NCI-H2171 treated with DMSO at 0.1 percent for 48 hours (cell line): ENCODE measurements at regions not wholly inside any gene's neighbourhood (a gene's known extent, or its start where the extent isn't known, plus 50 kb on each side); places are given as distances from the start of the nearest gene placed in this dataset.
"Not testable (repeated sequence)": the region's sequence is repeated elsewhere in the genome, so short reads cannot be mapped to it uniquely, and the experiment has no call there.

ENCODE experiments used
- DNase-seq: peaks from one replicate; lab custom pipeline; 2025; lab: John Stamatoyannopoulos, UW

- not testable (repeated sequence) for DNase-seq
These were observed 66.2 kb downstream of the SYT15 start for GRCh38 chr10:46645110-46645509.

GRCh38 chr10:46646132-46646531 lies 67.2 kb downstream of the SYT15 start:
- not testable (repeated sequence) for DNase-seq

DNA sequence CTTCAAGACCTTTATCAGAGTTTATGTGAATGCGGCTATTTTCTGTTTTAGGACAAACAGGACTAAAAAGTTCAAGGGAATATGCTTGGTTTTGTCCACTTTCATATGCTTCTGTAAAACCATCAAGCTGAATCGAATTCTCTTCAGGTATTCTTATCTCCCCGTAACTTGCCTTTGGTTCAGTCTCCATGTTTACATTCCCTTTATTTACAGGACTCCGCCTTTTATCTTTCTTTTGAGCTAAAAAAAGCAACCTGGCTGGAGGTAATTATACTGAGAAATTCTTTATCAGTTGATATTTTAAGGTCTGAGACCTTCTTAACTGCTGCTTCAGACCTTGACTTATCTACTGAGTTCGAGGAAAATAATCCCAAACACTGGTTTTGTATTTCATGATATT lies 72.0 kb downstream of the SYT15 start:
- not testable (repeated sequence) for DNase-seq

DNA sequence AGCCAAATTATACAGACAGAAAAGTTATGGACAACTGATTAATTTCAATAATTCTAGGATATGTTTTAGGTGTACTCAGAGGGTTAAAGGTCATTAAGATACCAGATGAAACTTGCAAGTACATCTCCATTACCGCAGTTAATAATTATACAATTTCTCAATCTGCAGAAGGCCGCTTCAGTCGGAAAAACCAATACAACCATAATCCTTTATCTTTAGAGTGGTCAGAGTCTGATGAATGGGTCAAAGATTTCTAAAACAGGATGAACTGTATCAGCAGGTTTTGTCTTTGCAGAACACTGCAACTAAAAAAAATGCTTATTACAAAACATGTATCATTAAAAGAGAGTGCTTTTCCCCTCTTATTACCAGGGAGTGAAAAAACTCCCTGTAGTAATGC lies 78.5 kb downstream of the SYT15 start:
- not testable (repeated sequence) for DNase-seq

GRCh38 chr10:46660027-46660834 lies 81.3 kb downstream of the SYT15 start:
- DNase-seq: not testable (repeated sequence)

DNA sequence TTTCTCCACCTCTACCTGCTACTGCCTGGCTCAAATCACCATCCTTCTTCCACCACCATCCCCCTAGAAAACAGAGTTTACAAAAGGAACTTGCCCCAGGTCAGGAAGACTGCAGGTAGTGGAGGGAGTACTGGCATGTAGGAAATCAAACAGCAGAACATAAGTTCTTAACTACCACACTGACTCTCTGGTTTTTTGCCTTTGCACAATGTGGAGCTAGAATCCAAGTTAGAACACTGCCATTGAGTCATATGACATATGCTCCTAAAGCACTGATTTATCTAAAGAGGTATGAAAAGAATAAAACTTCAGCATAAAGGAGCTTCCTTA lies 81.9 kb downstream of the SYT15 start:
- DNase-seq: not testable (repeated sequence)

- not testable (repeated sequence) for DNase-seq
These were observed 86.6 kb downstream of the SYT15 start for GRCh38 chr10:46665536-46665935.

DNA sequence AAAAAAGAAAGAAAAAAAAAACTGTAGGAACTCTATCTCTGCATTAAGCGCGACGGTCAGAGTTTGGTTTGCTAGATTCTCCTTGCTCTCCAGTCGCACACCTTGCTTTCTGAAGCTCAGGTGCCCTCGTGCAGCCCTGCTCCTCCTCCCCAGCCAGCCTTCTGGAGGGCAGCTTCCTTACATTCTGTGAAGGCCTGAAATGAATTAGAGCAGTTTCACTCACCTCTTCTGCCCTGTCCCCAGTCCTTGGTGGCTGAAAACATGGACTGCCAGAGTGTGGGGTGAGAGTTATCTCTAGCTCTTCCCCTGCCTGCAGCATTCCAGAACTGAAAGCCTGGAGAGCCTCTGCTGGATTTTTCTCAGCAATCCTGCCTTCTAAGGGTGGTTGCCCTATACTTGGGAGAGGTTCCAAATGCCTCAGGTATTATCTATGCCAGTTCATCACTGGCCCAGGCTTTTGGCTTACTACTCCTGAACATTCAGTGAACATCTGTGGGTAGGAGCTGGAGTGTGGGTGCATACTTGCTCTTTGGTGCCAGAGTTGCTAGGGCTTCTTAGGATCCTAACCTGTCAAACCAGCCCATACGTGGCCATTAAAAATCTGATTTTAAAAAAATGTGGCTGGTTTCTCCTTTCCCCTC lies 89.5 kb downstream of the SYT15 start:
- DNase-seq: not testable (repeated sequence)

DNA sequence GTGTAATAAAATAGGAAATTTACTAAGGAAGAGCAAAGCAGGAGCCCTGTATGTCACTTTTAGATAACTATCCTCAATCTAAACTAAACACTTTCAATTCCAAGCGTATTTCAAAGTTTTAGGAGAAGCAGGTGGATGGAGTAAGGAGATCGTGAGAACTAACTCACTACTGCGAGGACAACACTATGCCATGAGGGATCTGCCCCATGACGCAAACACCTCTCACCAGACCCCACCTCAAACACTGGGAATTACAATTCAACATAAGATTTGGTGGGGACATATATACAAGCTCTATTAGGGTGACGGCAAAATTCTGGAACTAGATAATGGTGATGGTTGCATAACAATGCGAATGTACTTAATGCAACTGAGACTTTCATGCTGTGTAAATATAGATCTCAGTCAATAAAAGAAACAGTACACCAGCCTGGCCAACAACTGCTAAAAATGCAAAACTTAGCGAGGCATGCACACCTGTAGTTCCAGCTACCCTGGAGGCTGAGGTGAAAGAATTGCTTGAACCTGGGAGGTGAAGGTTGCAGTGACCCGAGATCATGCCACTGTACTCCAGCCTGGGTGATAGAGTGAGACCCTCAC lies 99.0 kb downstream of the SYT15 start:
- DNase-seq: not testable (repeated sequence)

DNA sequence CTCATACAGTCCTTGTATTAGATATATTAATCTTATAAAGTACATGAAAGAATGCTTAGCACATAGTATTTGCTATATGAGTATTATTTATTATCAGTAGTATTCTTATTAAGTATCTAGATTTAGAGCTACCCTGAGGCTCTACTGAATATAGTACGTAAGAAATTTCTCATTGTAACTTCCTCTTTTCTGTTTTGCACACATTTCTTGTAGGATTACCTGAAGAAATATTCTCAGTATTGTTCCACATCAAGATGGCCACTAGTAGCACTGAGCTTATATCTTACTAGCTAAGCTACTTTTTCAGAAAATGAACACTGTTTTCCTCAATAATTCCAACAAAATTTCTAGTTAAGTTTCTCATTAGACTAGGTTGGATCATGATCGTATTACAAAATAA lies 112.5 kb downstream of the SYT15 start:
- not testable (repeated sequence) for DNase-seq

DNA sequence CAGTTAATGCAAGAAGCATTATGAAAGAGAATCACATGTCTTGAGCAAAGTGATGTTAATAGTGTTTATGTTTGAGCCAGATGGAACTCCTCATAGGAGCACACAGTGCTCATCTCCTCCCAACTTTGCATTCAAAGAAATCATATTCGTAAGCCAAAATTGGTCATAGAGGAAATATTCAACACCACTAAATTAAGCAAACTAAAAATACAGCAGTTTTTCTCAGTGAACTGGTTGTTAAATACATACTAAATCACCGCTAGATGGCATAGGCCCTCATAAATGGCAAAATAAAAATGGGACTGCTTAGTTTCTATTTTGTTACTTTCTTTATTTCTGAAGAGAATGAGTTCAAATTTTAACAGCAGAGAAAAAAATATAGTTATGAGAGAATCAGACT lies 114.3 kb downstream of the SYT15 start:
- not testable (repeated sequence) for DNase-seq

GRCh38 chr10:46717264-46717663 lies 138.3 kb downstream of the SYT15 start:
- not testable (repeated sequence) for DNase-seq

DNA sequence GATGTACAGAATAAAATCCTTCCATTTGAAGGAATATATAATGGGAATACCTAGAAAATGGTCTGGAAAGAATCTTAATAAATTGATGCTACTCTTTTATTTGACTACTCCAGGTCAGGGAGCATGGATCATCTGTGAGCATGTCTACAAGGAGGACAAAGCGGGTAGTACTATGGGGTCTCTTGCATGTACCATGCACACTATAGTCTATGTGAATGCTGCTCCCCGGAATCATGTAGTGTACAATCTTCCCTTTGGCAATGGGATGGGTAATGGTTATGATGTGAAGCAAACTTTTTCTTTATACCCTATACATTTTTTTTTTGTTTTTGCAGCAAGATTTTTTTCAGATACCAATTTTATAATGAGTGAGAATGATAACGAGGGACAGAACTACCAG lies 139.1 kb downstream of the SYT15 start:
- DNase-seq: not testable (repeated sequence)

GRCh38 chr10:46720386-46720785 lies 141.5 kb downstream of the SYT15 start:
- peak; percentile 2 for DNase-seq

GRCh38 chr10:46720811-46721518 lies 142.0 kb downstream of the SYT15 start:
- not testable (repeated sequence) for DNase-seq

DNA sequence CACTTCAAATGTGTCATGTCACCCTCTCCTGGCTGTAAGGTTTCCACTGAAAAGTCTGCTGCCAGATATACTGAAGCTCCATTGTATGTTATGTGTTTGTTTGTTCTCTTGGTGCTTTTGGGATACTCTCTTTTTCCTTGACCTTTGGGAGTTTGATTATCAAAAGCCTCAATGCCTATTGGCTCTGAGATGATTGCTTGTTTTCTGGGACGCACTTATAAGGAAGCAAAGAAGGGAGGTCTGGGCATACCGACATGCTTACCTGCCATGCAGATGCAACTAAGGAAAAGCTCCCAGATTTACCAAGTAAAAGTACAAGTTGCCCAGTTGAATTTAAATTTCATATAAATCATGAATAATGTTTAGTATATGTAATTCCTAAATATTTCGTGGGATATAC lies 145.3 kb downstream of the SYT15 start:
- not testable (repeated sequence) for DNase-seq

DNA sequence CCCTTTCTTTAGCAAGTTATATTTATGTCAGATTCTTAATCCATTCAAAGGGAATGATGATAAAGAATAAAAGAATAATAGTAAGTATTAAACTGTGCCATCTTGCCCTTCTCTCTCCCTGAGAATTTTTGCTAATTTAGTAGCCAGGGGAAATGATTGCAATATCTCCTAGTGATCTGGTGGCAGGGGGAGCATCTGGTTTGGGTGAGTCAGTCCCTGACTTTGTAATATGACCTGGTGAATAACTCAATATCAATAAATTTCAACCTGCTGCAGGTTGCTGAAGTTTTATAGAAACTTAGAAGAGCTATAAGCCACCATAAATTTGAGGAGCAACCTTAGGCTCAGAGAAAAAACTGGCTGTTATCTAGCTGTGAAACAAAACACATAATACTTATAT lies 149.4 kb downstream of the SYT15 start:
- DNase-seq: not testable (repeated sequence)

DNA sequence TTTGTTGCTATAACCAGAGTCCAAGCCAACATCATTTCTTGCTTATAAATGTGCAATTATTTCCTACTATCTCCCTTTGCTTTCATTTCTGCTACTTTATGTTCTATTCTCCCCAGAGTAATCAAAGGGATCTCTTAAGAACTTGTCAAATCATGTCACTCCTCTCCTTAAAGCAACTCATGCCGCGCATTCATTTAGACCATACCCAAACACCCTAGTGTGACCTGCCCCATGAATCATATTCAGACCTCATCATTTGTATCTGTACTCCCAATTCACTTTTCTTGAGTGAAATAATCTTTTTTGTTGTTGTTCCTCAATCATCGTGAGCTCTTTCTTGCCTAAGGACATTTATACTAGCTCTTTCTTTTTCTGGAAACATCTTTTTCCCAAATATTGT lies 151.8 kb downstream of the SYT15 start:
- DNase-seq: not testable (repeated sequence)

GRCh38 chr10:46733635-46734261 lies 154.8 kb downstream of the SYT15 start:
- DNase-seq: not testable (repeated sequence)

DNA sequence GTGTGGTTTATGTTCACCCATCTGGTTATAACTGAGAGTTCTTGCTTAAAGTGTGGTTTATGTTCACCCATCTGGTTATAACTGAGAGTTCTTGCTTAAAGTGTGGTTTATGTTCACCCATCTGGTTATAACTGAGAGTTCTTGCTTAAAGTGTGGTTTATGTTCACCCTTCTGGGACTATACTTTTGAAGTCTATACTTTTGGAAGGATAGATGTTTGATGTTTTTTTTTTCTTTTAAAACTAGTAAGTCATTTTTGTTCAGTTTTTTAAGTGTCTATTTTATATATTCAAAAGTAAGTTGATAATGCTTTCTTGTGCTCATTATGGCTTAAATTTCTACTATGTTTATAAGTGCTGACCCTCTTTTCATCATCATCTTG lies 155.3 kb downstream of the SYT15 start:
- not testable (repeated sequence) for DNase-seq

DNA sequence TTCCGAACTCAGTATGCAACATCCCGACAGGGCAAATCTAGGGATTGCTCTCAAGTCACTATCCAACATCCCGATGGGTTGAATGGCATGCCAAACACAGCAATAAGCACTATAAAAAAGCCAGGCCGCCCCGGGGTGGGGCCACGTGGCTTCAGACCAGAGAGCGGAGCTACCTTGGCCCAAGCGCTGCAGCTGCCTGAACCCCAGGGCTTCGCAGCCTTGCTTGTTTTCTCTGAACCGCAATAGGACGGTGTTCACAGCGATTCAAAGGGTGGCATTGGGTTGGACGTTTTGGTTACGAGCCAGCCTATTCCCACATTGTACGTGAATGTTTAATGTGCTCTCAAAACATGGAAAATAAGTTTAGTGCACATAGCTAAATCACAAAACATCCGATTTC lies 161.0 kb downstream of the SYT15 start:
- not testable (repeated sequence) for DNase-seq

DNA sequence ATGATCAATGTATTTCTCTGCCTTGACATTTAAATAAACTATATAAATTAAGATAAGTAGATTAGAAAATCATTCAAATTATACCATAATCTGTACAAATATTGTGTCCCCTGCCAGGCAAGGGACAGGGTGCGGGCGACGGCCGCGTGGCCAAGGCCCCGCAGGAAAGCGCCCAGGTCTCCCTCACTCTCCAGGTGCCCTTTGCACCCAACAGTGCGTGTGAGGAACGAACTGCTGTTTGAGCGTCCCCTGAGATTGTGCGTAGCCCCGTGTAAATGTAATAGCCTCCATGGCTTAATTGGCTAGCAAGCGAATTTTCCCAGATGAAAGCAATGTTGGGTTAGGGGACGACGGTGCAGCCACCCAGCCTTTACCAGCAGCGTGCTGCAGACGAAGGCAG lies 161.4 kb downstream of the SYT15 start:
- not testable (repeated sequence) for DNase-seq
